Sciatic nerve (tissue), 2 donors: ENCODE measurements at regions not wholly inside any gene's neighbourhood (a gene's known extent, or its start where the extent isn't known, plus 50 kb on each side); places are given as distances from the start of the nearest gene placed in this dataset.
A peak's percentile ranks its signal among the peaks of the same experiment; 100 is the strongest.

ENCODE experiments used
- ATAC-seq: fragments of 200-7000 bp; cut with Tn5 transposase; one replicate; pipeline ENCODE4 v1.9.1; 2020; ENCODE audit warnings: mild to moderate bottlenecking, moderate library complexity
- DNase-seq: peaks from one replicate; pipeline ENCODE4 v3.0.0-alpha.2; 2020; ENCODE audit warnings: low spot score
- intact Hi-C: fragments of 100-400 bp; cut with DNase I; formaldehyde crosslinking; loops from one replicate; pipeline ENCODE4 v1.14.2; 2022
- donor health status: DM: no; HTN: no; CAD: no.
- donor health status: DM: no; HTN: no; CAD: no.

DNA sequence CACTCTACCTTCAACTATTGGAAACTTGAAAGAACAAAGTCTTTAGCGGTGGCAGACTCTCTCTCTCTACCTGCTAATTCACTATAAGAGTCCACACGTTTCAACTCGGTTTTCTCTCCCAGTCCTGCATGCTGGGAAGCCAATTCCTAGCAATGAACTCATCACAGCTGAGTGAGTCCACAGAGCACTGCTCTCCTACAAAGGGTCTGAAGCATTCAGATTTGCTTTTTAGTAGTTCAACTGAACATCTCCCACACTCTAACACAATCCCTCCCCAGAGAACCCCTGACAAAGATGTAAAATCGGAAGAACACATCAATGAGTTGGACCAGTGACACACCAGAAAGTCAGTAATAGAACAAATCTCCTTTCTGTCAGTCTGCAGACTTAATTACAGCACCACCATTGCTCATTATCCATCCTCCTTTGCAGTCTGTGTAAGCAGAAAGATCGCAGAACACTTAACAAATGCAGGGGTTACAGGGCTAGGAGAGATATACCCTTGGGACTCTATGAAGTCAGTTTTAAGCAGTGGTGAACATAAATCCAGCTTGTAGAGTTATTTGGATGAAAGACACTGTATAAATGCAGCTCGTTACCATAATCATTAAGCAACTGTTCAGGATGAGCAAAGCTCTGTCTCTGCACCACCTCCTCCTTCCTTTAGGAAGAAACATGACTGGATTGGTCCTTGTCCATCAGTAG is 353.4 kb upstream of the GRIA1 start:
- intact Hi-C loops, result no loop called here
- DNase-seq (no peak), ATAC-seq (no peak)

DNA sequence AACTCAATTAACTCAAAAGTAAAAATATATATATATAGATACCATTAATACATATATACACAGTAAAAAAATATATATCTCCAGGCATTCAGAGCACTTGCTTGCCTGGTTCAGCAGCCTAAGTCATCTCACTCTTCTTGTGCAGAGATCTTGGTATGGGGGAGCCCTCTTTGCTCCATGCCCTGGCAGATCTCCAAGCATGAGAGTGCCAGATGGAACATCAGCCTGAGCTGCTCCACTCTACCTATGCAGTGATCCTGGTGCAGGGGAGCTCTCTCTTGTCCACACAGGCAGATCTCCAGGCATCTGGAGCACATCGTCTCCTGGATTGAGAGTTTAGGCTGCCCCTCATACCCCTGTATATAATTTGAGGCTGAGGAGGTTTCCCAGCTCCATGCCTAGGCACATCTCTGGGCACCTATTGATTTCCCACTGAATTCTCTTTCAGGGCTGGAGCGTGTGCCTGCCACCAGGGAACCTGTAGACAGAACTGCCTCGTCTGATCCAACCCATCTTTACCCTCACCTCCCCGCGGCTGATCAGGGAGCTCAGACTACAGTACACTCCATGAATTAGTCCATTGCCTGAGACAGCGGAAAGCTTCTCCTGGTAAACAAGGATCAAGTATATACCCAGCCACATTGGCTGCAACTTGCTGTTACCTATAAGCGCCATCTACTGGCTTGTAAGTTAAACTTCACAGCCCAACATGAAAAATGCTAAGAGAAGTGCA is 342.4 kb upstream of the GRIA1 start:
- no peak for ATAC-seq
- intact Hi-C loops, result no loop called here
- DNase-seq, result no peak

DNA sequence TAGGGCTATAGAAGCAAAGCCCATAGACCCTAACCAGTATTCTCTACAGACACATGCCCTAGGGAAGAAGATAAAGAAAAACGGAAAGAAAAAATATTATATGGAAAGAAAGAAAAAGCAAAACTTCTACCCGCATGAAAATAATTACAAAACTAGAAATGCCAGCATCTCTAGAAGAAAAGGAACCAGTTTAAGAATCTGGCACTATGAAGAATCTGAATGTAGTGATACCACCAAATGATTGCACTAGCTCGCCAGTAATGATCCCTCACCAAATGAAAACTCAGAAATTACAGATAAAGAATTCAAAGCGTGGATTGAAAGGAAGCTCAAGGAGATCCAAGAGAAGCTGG is 341.9 kb upstream of the GRIA1 start:
- ATAC-seq, result no peak
- DNase-seq, result no peak
- intact Hi-C loops, result no loop called here

DNA sequence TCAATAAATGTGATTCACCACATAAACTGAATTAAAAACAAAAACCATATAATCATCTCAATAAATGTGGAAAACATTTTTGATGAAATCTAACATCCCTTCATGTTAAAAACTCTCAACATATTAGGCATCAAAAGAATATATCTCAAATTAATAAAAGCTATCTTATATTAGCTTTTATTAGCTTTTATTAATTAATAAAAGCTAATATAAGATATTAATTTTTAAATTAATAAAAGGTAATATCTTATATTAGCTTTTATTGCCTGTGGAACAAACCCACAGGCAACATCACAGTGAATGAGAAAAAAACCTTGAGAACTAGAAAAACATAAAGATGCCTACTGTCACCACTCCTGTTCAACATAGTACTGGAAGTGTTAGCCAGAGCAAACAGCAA is 338.9 kb upstream of the GRIA1 start:
- no peak for ATAC-seq
- intact Hi-C loops, result no loop called here
- no peak for DNase-seq

DNA sequence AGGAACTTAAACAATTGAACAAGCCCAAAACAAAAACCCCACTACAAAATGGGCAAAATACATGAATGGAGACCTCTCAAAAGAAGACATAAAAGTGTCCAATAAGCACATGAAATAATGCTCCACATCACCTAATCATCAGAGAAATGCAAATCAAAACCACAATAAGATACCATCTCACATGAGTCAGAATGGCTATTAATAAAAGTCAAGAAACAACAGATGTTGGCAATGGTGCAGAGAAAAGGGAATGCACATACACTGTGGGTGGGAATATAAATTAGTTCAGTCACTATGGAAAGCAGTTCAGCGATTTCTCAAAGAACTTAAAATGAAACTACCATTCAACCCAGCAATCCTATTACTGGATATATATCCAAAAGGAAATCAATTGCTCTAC is 337.4 kb upstream of the GRIA1 start:
- DNase-seq (no peak), ATAC-seq (no peak)
- intact Hi-C loops, result no loop called here

DNA sequence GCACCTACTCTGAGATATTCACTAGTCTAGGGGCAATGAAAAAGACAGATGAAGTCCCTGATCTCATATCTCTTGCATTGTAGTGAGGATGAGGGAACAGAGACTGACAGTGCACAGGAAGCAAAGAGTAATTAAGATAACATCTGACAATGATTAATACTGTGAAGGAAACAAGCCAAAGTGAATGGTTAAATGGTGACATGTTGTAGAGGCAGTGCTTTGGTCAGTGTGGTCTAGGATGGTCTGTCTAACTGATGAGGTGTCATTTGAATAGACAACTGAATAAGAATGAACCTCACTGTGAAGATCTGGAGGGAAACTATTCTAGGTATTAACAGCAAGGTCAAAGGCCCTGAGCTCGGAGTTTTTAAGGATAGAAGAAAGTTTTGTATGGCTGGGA is 333.3 kb upstream of the GRIA1 start:
- intact Hi-C loops, result no loop called here
- DNase-seq, result no peak
- ATAC-seq, result no peak

DNA sequence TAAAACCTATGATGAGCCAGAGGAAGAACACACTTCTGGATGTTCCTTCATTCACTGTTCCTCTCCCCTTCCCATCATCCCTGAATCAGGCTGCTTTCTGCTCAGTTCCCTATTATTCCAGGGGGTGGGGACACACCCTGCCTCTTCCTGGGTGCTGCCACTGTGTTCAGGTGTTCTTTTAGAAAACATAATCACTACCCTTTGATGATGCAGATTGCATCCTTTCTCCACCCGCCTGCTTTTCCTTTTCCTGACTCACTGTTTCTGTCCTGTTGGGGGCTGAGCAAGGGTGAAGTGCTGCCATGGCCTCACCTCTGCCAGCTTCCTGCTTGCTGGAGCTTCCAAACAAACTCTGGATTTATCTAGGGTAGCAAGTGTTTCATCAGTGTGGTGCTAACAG is 331.9 kb upstream of the GRIA1 start:
- no peak for ATAC-seq
- intact Hi-C loops, result no loop called here
- no peak for DNase-seq

DNA sequence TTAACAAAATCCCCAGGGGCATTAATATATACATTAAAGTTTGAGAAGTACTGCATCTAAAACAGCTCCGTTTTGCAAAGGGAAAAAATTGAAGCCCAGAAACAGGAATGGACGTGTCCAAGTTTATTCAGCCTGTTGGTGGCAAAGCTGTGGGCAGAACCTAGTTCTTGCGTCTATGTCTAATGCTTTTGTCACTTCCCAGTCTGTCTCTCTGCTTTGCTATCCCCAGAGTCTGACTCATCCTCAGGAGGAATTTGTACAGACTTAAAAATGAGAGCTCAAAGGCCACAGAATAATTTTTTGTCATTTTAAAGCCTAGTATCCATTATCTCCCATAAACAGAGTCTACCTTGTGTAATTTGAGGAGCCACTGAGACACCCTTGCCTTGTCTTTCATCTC is 330.9 kb upstream of the GRIA1 start:
- intact Hi-C loops, result no loop called here
- DNase-seq, result no peak
- ATAC-seq, result no peak

DNA sequence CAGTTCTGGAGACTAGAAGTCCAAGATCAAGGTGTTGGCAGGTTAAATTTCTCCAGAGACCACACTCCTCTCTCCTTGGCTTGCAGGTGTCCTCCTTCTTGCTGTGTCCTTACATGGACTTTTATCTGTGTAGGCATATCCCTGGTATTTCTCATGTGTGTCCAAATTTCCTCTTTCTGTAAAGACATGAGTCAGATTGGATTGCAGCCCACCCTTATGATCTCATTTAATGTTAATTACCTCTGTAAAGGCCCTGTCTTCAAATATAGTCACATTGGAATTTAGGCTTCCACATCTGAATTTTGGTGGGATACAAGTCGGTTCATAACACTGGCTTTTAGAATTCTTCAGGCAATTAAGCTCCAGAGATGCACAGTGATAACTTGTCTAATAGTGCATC is 322.2 kb upstream of the GRIA1 start:
- intact Hi-C loops, result no loop called here
- DNase-seq, result no peak
- ATAC-seq, result no peak

DNA sequence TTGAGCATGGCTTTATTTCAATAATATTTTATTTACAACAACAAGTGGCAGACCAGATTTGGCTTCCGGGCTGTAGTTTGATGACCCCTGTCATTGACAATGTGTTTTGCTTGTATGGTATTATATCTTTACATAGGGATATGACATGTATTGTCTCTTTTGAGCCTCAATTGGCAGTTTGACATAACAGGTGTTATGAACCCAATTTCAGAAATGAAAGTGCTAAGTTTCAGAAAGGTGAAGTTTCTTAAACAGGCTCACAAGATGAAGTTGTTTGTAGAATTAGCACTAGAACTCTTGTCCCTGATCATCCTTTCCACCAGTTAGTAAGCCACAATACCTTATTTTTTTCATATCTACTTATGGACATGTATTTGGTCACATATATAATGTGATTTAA is 303.0 kb upstream of the GRIA1 start:
- intact Hi-C loops, result no loop called here
- ATAC-seq (no peak), DNase-seq (no peak)

DNA sequence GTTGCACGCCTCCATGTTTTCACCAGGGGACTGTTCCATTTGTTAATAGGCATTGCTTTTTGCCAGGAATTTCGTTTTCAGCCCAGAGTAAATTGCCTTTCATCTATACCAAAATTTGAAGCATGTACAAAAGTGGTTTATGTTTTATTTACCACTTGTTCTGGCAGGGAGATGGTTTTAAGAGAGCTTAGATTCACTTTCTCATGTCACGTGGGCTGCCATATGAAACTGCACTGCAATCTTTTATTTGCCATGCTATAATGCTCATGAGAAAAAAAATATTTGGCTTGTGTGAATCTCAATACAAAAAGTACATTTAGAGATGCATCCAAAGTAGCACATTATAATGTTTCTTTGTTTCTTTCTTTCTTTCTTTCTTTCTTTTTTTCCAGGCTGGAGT is 284.1 kb upstream of the GRIA1 start:
- no peak for DNase-seq
- intact Hi-C loops, result no loop called here
- ATAC-seq, result no peak

DNA sequence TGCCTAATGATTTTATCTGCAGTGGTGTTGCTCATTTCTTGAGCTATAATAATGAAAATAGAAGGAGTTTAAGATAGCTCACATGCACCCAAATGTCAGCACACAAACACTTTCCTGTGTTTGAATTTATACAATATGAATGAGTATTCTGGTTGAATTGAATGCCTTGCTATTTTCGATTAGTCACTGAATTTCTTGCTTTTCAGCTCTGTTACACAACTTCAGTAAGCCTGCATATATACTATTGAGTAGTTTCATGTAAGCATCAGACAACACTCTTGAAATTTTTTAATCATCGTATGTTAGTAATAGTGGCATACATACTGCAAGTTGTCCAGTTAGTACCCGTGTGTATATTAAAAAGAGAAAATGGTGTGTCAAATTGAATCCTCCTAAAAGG is 281.5 kb upstream of the GRIA1 start:
- intact Hi-C loops, result no loop called here
- ATAC-seq (no peak), DNase-seq (no peak)

DNA sequence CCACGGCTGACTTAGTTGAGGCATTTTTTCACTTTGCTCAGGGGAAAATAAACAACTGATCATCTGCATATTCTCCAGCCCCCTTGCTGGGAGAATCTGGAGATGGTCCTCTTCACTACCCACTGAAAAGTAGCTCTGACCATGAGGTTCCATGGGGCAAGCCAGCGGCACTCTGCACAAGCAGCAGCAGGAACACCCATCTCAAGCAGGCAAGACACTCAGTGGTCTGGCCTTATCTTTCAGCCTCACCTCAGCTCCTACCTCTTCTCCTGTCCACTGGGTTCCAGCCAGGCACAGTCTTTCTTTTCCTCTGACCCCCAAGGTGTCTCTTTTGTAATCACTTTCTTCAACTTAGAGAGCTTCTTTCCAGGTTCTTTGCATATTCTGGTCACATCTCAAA is 280.8 kb upstream of the GRIA1 start:
- DNase-seq (no peak), ATAC-seq (no peak)
- intact Hi-C loops, result no loop called here

DNA sequence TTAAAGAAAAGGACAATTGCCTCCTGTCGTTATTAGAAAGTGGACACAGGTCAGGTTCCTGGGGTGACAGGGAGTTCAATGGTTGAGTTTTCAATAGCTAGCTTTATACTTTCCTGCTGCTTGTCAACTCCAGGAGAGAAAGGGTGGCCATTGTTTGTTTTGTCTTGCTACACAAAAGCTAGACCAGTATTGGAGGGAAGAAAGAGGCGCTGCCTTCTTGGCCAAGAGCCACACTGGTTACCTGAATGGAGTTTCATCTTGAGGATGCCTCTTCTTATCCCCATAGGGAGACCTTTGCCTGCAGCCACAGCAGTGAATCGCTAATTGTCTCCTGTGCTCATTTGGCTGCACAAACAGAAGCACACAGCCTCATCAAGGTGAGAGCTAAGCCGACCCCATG is 279.4 kb upstream of the GRIA1 start:
- ATAC-seq (no peak), DNase-seq (no peak)
- intact Hi-C loops, result no loop called here

DNA sequence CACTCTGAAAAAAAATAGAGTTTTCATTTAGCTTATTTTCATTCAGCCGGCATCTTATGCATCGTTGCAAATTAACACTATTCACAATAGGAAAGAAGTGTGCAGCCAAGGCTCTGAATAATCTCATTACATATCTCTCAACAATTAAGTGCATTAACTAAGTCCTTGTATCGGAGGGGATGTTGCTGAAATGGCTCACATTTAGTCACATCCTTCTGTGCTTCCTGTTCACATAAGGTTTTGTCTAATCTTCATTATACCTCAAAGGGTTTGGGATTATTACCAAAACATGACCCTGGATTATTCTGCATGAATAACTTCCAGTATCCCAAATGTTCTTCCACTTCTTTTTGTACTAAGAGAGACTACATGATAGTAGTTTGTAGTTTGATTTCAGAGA is 278.0 kb upstream of the GRIA1 start:
- ATAC-seq (no peak), DNase-seq (no peak)
- intact Hi-C loops, result no loop called here

DNA sequence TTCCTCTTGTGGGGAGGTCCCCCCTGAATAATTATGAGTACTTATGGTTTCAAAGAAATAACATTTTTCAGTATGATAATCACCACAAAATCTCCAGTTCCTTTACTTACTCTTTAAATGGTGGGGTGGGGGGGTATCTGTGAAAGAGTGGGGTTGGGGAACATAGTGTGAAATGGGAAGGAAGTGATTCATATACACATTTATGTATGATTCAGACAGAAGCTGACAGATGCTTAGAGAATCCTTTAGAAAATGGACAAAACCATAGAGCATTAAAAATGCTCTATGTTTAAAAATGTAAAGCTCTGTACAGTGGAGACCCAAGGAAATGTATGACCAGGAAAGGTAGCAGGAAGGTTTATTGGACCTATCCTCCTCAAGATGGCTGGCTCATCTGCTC is 267.5 kb upstream of the GRIA1 start:
- intact Hi-C loops, result no loop called here
- ATAC-seq (no peak), DNase-seq (no peak)

DNA sequence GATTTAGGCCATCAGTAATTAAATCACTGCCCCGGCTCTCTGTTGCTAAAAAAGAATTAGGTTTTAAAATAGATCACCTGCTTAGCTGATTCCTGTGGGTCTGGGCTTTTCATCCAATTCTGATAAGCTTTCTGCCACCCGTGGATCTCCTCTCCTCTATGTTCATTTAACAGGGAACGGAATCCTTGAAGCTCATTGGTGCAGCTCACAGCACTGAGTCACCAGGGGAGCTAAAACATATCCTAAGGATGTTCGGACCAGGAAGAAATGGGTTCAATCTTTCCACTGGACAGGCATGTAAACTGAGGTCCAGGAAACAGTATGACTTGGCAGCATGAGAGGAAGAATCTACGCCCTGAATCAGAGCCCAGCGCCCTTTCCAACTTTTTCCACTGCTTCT is 267.1 kb upstream of the GRIA1 start:
- intact Hi-C loops, result no loop called here
- DNase-seq (no peak), ATAC-seq (no peak)

DNA sequence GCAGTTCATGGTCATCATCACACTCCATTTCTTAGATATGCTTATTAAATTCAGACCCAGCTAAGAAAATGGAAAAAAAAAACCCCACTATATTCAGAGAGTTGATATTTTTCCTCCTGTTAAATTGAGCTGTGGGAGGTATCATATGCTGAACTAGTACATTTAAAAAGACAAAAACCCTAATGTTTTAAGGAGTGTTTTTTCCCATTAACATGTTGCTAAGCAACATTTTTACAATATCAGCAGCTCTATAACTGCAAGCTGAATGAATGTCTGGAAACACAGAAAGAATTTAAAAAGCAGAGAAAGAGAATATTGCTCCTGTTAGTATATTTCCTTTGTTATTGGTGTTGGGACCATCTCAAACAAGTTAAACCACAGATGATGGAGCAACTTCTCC is 265.8 kb upstream of the GRIA1 start:
- no peak for ATAC-seq
- DNase-seq, result no peak
- intact Hi-C loops, result no loop called here

DNA sequence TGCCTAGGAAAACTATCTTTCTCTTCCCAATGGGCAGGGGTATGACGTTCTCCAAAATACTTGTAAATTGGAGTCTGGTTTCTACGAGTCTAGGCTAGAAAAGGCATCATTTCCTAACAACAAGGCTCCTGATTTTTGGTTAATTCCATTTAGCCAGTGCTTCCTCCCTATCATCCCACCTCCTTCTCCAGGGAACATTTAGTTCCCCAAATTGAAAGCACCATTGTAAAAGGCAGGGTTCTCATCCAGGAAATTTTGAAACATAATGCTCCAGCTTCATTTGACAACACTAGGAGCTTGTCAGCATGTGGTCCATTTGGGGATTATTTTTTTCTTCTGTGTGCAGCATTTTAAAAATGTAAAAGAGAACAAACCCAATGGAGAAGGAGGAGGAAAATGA is 256.5 kb upstream of the GRIA1 start:
- DNase-seq (no peak), ATAC-seq (peak; percentile 93)
- intact Hi-C loops, result no loop called here

DNA sequence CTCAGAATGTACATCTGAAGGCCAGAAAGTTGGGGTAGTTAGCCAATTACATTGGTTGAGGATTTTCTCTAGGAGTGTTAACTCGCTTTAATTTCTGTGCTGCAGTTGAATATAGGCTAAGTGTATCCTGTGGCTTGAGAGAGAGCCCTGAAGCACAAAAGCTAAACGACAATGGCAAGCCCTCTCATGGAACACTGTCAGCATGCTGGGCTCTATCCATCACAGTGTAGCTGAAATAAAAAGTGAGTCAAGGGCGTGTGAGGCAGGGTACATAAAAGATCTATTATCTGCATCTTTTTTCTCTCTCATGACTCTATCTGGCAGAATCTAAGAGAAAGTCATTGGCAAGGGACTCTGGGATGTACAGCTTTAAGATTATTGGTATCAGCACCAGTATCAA is 254.2 kb upstream of the GRIA1 start:
- ATAC-seq, result no peak
- intact Hi-C loops, result no loop called here
- DNase-seq, result no peak

DNA sequence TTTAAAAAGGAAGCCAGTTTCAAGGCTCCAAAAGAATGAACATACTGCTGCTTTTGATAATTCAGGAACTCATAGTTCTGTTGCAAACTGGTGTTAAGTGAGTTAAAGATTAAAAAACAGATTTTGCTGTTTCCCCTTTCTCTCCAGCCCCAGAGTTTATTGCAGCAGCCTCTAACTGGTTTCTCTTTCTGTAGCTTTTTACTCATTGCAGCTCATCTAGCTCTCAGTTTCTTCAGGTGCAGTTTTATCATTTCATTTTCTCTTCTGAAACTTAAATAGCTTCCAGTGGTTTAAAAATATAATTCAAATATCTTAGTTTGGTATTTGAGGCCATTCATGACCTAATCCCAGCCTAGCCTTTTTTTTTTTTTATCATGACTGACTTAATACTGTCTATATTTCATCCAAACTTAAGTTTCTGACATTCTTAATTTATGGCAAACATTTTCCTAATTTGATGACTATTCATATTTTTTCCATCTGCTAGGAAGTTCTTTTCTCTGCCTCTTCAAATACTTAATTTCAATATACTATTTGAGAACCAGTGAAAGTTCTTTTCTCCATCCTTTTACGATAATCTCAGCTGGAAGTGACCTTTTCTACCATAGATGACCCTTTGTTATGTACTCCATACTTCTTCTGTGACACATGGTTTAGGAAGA is 252.7 kb upstream of the GRIA1 start:
- ATAC-seq (no peak), DNase-seq (no peak)
- intact Hi-C loops, result no loop called here
